Astrocyte (in vitro differentiated cells and primary cell): ENCODE measurements at regions not wholly inside any gene's neighbourhood (a gene's known extent, or its start where the extent isn't known, plus 50 kb on each side); places are given as distances from the start of the nearest gene placed in this dataset.

ENCODE experiments used
- DNase-seq: peaks from one replicate; pipeline ENCODE4 v3.0.0-alpha.2; 2010; ENCODE audit warnings: low read depth
- FAIRE-seq: peaks from 2 replicates; lab custom pipeline; 2011; peaks lifted over from hg19 to GRCh38; lab: Jason Lieb, UNC
- H2AFZ ChIP-seq: 2 replicates; pipeline ENCODE4 v1.6.0; 2012; ENCODE audit warnings: low read depth, low read length, inconsistent platforms
- H3K27ac ChIP-seq: 2 replicates; pipeline ENCODE4 v1.5.1; 2011; ENCODE audit warnings: low read depth, low read length, inconsistent platforms
- H3K27me3 ChIP-seq: 2 replicates; pipeline ENCODE4 v1.6.0; 2011; ENCODE audit warnings: low read length, inconsistent platforms; ENCODE audit not compliant: insufficient read depth
- H3K36me3 ChIP-seq: 2 replicates; pipeline ENCODE4 v1.5.1; 2011; ENCODE audit warnings: low read length, inconsistent platforms; ENCODE audit not compliant: insufficient read depth
- H3K4me1 ChIP-seq: 2 replicates; pipeline ENCODE4 v1.5.1; 2011; ENCODE audit warnings: low read length, inconsistent platforms; ENCODE audit not compliant: insufficient read depth
- H3K4me2 ChIP-seq: 2 replicates; pipeline ENCODE4 v1.6.0; 2012; ENCODE audit warnings: low read length, inconsistent platforms
- H3K4me3 ChIP-seq: 2 replicates; pipeline ENCODE4 v1.5.1; 2011; ENCODE audit warnings: low read depth, mild to moderate bottlenecking, low read length, inconsistent platforms; ENCODE audit not compliant: insufficient read depth
- H3K79me2 ChIP-seq: 2 replicates; pipeline ENCODE4 v1.6.0; 2012; ENCODE audit warnings: mild to moderate bottlenecking, low read length, inconsistent platforms; ENCODE audit not compliant: insufficient read depth
- H3K9ac ChIP-seq: 2 replicates; pipeline ENCODE4 v1.6.0; 2012; ENCODE audit warnings: mild to moderate bottlenecking, low read length, inconsistent platforms
- H3K9me3 ChIP-seq: 2 replicates; pipeline ENCODE4 v1.5.1; 2012; ENCODE audit warnings: low read depth, mild to moderate bottlenecking, low read length, inconsistent platforms; ENCODE audit not compliant: insufficient read depth
- H4K20me1 ChIP-seq: 2 replicates; pipeline ENCODE4 v1.6.0; 2012; ENCODE audit warnings: low read length, inconsistent platforms; ENCODE audit not compliant: insufficient read depth
- H3K27ac Mint-ChIP-seq: one replicate; pipeline ENCODE4 v1.8.0; 2021; ENCODE audit warnings: mild to moderate bottlenecking, mixed read lengths; ENCODE audit not compliant: unreplicated experiment
- H3K27me3 Mint-ChIP-seq: one replicate; pipeline ENCODE4 v1.8.0; 2021; ENCODE audit warnings: low read depth, mixed read lengths; ENCODE audit not compliant: unreplicated experiment
- H3K36me3 Mint-ChIP-seq: one replicate; pipeline ENCODE4 v1.8.0; 2021; ENCODE audit warnings: low read depth, mixed read lengths; ENCODE audit not compliant: unreplicated experiment
- H3K4me1 Mint-ChIP-seq: one replicate; pipeline ENCODE4 v1.8.0; 2021; ENCODE audit warnings: low read depth, mixed read lengths; ENCODE audit not compliant: unreplicated experiment
- H3K4me3 Mint-ChIP-seq: one replicate; pipeline ENCODE4 v1.8.0; 2021; ENCODE audit warnings: mild to moderate bottlenecking, moderate library complexity, mixed read lengths; ENCODE audit not compliant: unreplicated experiment
- H3K9me3 Mint-ChIP-seq: one replicate; pipeline ENCODE4 v1.8.0; 2021; ENCODE audit warnings: mild to moderate bottlenecking, mixed read lengths; ENCODE audit not compliant: unreplicated experiment
- CTCF ChIP-seq: IDR thresholded peaks from 2 replicates; pipeline ENCODE4 v1.5.1; 2011; ENCODE audit warnings: low read depth, mild to moderate bottlenecking, inconsistent platforms, low read length, moderate library complexity; ENCODE audit not compliant: insufficient read depth
- EZH2 ChIP-seq: IDR thresholded peaks from 2 replicates; pipeline ENCODE4 v1.6.1; 2012; ENCODE audit warnings: mild to moderate bottlenecking, low read length, inconsistent platforms; ENCODE audit not compliant: insufficient read depth

GRCh38 chr10:107362306-107362705, 197.8 kb upstream of the SORCS1 start:
- H3K4me3 Mint-ChIP-seq, result no peak overlapping the region
- H3K79me2 ChIP-seq, result no peaks in the 10 kb centered on the region
- H3K27ac ChIP-seq, result no peak overlapping the region
- H3K36me3 Mint-ChIP-seq, result no peaks in the 10 kb centered on the region
- H3K9ac ChIP-seq, result no peak overlapping the region
- H2AFZ ChIP-seq, result no peak overlapping the region
- no peaks in the 10 kb centered on the region for H3K27me3 ChIP-seq
- TF ChIP-seq CTCF (no peak), EZH2 (no peak)
- no peak overlapping the region for H3K27ac Mint-ChIP-seq
- no peaks in the 10 kb centered on the region for H3K9me3 Mint-ChIP-seq
- H3K27me3 Mint-ChIP-seq, result no peaks in the 10 kb centered on the region
- no peak overlapping the region for H3K4me3 ChIP-seq
- no peaks in the 10 kb centered on the region for H3K4me1 Mint-ChIP-seq
- no peaks in the 10 kb centered on the region for H4K20me1 ChIP-seq
- H3K4me1 ChIP-seq, result no peaks in the 10 kb centered on the region
- DNase-seq (no peak), FAIRE-seq (no peak)
- no peaks in the 10 kb centered on the region for H3K9me3 ChIP-seq
- no peak overlapping the region for H3K4me2 ChIP-seq
- no peaks in the 10 kb centered on the region for H3K36me3 ChIP-seq

DNA sequence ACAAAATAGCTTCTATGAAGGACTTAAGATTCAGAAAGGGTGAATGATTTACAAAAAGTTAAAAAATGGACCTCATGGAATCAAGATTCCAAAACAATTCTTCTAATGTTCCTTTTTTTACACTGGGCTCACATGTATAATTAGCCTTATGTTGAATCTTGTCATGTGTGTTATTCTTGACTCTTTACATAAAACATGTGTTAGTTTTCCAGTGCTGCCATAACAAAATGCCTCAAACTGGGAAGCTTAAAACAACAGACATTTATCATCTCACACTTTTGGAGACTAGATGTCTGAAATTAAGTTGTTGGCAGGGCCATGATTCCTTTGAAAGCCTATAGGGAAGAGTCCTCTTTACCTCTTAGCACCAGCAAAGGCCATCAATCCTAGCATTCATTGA, 192.5 kb upstream of the SORCS1 start:
- no peaks in the 10 kb centered on the region for H3K4me1 Mint-ChIP-seq
- no peaks in the 10 kb centered on the region for H3K36me3 Mint-ChIP-seq
- H3K4me1 ChIP-seq, result no peaks in the 10 kb centered on the region
- H3K4me2 ChIP-seq, result no peak overlapping the region
- TF ChIP-seq EZH2, result no peak
- TF ChIP-seq CTCF, result no peak
- no peak overlapping the region for H3K27ac ChIP-seq
- H3K36me3 ChIP-seq, result no peaks in the 10 kb centered on the region
- no peaks in the 10 kb centered on the region for H3K79me2 ChIP-seq
- H2AFZ ChIP-seq, result no peak overlapping the region
- no peaks in the 10 kb centered on the region for H3K27me3 Mint-ChIP-seq
- H4K20me1 ChIP-seq, result no peaks in the 10 kb centered on the region
- no peak overlapping the region for H3K9ac ChIP-seq
- H3K4me3 ChIP-seq, result no peak overlapping the region
- DNase-seq (no peak), FAIRE-seq (no peak)
- H3K9me3 ChIP-seq, result peaks cover 4% of the 10 kb centered on the region
- no peak overlapping the region for H3K4me3 Mint-ChIP-seq
- no peaks in the 10 kb centered on the region for H3K27me3 ChIP-seq
- H3K27ac Mint-ChIP-seq, result no peak overlapping the region
- H3K9me3 Mint-ChIP-seq, result no peaks in the 10 kb centered on the region

- Mint-ChIP-seq H3K27ac (no peak overlapping the region), H3K27me3 (no peaks in the 10 kb centered on the region), H3K4me3 (no peak overlapping the region), H3K36me3 (no peaks in the 10 kb centered on the region), H3K4me1 (no peaks in the 10 kb centered on the region), H3K9me3 (no peaks in the 10 kb centered on the region)
- Histone ChIP-seq H4K20me1 (no peaks in the 10 kb centered on the region), H3K27ac (no peak overlapping the region), H2AFZ (no peak overlapping the region), H3K79me2 (no peaks in the 10 kb centered on the region), H3K27me3 (no peaks in the 10 kb centered on the region), H3K9ac (no peak overlapping the region), H3K36me3 (no peaks in the 10 kb centered on the region), H3K9me3 (peaks cover 4% of the 10 kb centered on the region), H3K4me1 (no peaks in the 10 kb centered on the region), H3K4me2 (no peak overlapping the region), H3K4me3 (no peak overlapping the region)
- FAIRE-seq (no peak), DNase-seq (no peak)
- no peak for TF ChIP-seq EZH2
- TF ChIP-seq CTCF, result no peak
Measured at GRCh38 chr10:107356396-107356795, 191.9 kb upstream of the SORCS1 start.
